Heart left ventricle (tissue), 16 donors: ENCODE measurements at regions not wholly inside any gene's neighbourhood (a gene's known extent, or its start where the extent isn't known, plus 50 kb on each side); places are given as distances from the start of the nearest gene placed in this dataset.
"Not testable (repeated sequence)": the region's sequence is repeated elsewhere in the genome, so short reads cannot be mapped to it uniquely, and the experiment has no call there.

Source experiments
- ATAC-seq, 4 donors: fragments of 200-7000 bp; cut with Tn5 transposase; one replicate each; pipeline ENCODE4 v1.9.1; 2020 to 2022; ENCODE audit warnings: moderate library complexity in 4 of 4, mild to moderate bottlenecking in 3 of 4, moderate number of reproducible peaks in 1 of 4
- DNase-seq, 5 donors: peaks; one replicate each; pipeline ENCODE4 v3.0.0-alpha.2; 2020
- H3K27ac ChIP-seq, 12 donors: fragments of 200-600 bp; sonication (generic) in 4 of 12; one replicate each; pipeline versions ENCODE4 v1.5.0 to v1.8.0; 2016 to 2022; ENCODE audit warnings: mild to moderate bottlenecking in 2 of 12
- H3K27me3 ChIP-seq, 9 donors: fragments of 200-600 bp; sonication (generic) in 2 of 9; one replicate each; pipeline versions ENCODE4 v1.5.1 to v1.8.0; 2016 to 2022; ENCODE audit warnings: mild to moderate bottlenecking in 3 of 9
- H3K36me3 ChIP-seq, 9 donors: fragments of 200-600 bp; sonication (generic) in 2 of 9; one replicate each; pipeline versions ENCODE4 v1.5.0 to v1.8.0; 2018 to 2022; ENCODE audit warnings: mild to moderate bottlenecking in 2 of 9
- H3K4me1 ChIP-seq, 12 donors: fragments of 200-600 bp; sonication (generic) in 4 of 12; one replicate each; pipeline versions ENCODE4 v1.5.0 to v1.8.0; 2016 to 2022; ENCODE audit warnings: mild to moderate bottlenecking in 3 of 12
- H3K4me3 ChIP-seq, 12 donors: fragments of 200-600 bp; sonication (generic) in 4 of 12; one replicate each; pipeline versions ENCODE4 v1.5.0 to v1.8.0; 2017 to 2022; ENCODE audit warnings: mild to moderate bottlenecking in 9 of 12, moderate library complexity in 4 of 12
- H3K9me3 ChIP-seq, 12 donors: fragments of 200-600 bp; sonication (generic) in 4 of 12; one replicate each; pipeline versions ENCODE4 v1.5.0 to v1.8.0; 2016 to 2022; ENCODE audit warnings: mild to moderate bottlenecking in 1 of 12
- CTCF ChIP-seq, 12 donors: fragments of 200-600 bp; sonication (generic) in 4 of 12; IDR thresholded peaks; one replicate each; pipeline versions ENCODE4 v1.5.0 to v1.8.0; 2018 to 2022; ENCODE audit warnings: antibody characterized with exemption in 12 of 12, mild to moderate bottlenecking in 5 of 12
- POLR2A ChIP-seq, 2 donors: fragments of 450-650 bp; IDR thresholded peaks; one replicate each; pipeline ENCODE4 v1.6.1; 2017; ENCODE audit warnings: antibody characterized with exemption in 2 of 2, mild to moderate bottlenecking in 2 of 2, moderate library complexity in 2 of 2
- WGBS, 4 donors: extraction: QIAGEN DNeasy Blood & Tissue Kit in 2 of 4; methylation state at CpG; one replicate each; pipeline versions ENCODE4 v1.1.5 to v1.1.7; 2013 to 2018; 5-methylcytosine and 5-hydroxymethylcytosine counted together
- intact Hi-C, 10 donors: fragments of 100-400 bp; cut with DNase I; formaldehyde crosslinking; loops; one replicate each; pipeline versions ENCODE4 v1.11.1 to v1.14.2; 2022
- donor health status: ischemic (EF 13 %, LVEDD 7.1; RV severe dilation, severe dysfunction).
- donor health status: healthy with polysubstance abuse.
- donor health status: DM: no; HTN: yes; CAD: no.
- donor health status: DM: no; HTN: no; CAD: no.
- donor health status: ischemic (EF 25% LVEDD 6.9; RV normal size, moderate dysfunction).
- donor health status: ischemic (EF 25% LVEDD 5.7; RV mildly dilated, moderate dysfunction).
- donor health status: healthy.
- donor health status: DM: yes; HTN: yes; CAD: no.
- donor health status: ischemic (EF 35%, LVEDD 5.7; RV mildly dilated, moderate dysfunction).
- donor health status: nonischemic (EF 11% LVEDD 7.7; RV severe dilation, severe dysfunction).
- donor health status: DM: yes; HTN: yes; CAD: no.
- donor health status: PGD.
- donor health status: ischemic (EF 29% LVEDD 5.4; RV normal size, mild dysfunction).
- donor health status: nonischemic (EF 23%, LVEDD 6.1; RV moderate dilation, normal function).

DNA sequence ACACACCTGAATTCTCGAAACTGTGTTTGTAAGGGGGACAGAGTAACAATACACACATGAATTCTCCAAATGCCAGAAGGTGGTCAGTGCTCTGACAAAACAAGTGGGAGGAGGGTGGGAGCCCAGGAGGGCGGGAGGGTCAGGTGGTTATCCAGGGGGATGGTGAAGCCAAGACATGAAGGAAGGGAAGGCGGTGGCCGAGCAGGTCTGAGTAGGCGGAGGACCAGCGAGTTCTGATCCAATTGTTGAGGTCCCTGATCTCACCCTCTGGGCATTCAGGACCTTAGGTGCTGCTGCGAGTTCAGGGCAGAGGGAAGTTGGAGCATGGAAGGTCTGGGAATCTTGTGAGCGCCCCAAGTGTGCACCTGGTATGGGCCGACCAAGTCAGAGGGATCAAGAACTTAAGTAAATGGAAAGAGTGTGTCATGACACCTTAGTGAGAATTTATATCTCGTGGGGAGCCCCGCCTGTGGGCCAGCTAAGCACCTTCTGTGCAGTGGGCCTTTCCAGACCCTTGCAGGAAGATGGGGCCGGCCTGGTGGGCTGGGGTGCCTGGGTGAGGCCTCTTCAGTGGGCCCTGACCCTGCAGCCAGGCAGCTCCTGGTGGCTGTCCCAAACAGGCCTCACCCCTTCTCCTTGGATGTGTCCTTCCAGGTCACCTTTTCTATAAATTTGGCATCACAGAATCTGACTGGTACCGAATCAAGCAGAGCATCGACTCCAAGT, 86.1 kb downstream of the NPIPB11 start:
- no peak for DNase-seq
- intact Hi-C loops, result no loop called here
- Histone ChIP-seq H3K4me1 (peaks cover 0 to 24% (median 15%) of the 10 kb centered on the region in 12 donors), H3K9me3 (no peaks in the 10 kb centered on the region), H3K27ac (peak overlapping the region in 3 of 12 donors; percentile 37 to 60 (median 52)), H3K27me3 (no peaks in the 10 kb centered on the region), H3K4me3 (no peak overlapping the region), H3K36me3 (peaks cover 0 to 3% (median 0%) of the 10 kb centered on the region in 9 donors)
- no peak for ATAC-seq
- WGBS, 4 donors, result 92 to 98% (median 97%) methylated on average over 14 of the region's 14 CpGs
- TF ChIP-seq POLR2A (IDR thresholded peaks at IDR 0.05) (no peak), CTCF (IDR thresholded peaks at IDR 0.05) (no peak)

DNA sequence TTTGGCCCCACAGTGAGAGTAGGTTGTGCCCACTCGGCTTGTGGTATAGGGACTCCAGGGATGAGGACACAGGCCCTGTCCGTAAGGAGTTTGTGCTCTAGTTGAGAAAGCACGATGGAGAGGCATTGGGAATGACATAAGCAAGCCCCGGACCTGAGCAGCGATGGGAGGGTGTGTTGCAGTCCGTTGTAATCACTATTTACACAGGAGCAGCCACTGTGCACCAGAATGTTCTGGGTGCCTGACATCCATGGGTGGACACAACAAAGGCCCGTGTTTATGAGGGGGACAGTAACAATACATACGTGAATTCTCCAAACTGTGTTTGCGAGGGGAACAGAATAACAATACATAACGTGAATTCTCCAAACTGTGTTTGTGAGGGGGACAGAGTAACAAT, 86.8 kb downstream of the NPIPB11 start:
- Histone ChIP-seq H3K4me3 (no peak overlapping the region), H3K9me3 (no peaks in the 10 kb centered on the region), H3K4me1 (peaks cover 0 to 28% (median 15%) of the 10 kb centered on the region in 12 donors), H3K27ac (no peak overlapping the region), H3K27me3 (no peaks in the 10 kb centered on the region), H3K36me3 (peaks cover 0 to 3% (median 0%) of the 10 kb centered on the region in 9 donors)
- ATAC-seq (no peak), DNase-seq (no peak)
- 85 to 93% (median 89%) methylated on average over 10 of the region's 10 CpGs for WGBS, 4 donors
- intact Hi-C loops, result no loop called here
- no peak for TF ChIP-seq CTCF (IDR thresholded peaks at IDR 0.05)
- TF ChIP-seq POLR2A (IDR thresholded peaks at IDR 0.05), result no peak

DNA sequence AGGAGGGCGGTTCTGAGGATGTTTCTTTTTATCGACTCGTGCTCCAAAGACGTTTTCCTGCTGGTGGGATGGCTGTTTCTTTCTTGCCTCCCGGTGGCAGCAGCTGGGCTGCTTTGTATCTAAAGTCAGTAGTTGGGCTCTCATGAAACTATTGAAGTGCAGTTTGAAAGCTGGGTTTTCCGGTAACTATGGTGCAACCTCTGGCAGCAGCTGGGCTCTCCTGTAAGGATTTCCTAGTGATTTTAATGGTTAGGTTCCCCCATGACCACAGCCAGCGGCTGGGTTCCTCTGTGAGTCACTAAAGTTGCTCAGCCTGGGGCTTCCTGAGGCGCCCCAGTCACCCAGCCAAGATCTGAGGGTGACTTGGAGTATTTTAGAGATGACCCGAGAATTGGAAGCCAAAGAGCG, 87.9 kb downstream of the NPIPB11 start:
- 45 to 56% (median 53%) methylated on average over 9 to 10 of the region's 10 CpGs for WGBS, 4 donors
- ATAC-seq (peak in 3 of 4 donors; percentile 53 to 87 (median 68)), DNase-seq (peak in 2 of 5 donors; percentile 65 to 69)
- intact Hi-C loops, H3K9me3 ChIP-seq, H3K27me3 ChIP-seq, H3K36me3 ChIP-seq, H3K4me3 ChIP-seq: not testable (repeated sequence)
- H3K27ac ChIP-seq, result peak overlapping the region in 4 of 12 donors; percentile 40 to 44 (median 42)
- H3K4me1 ChIP-seq, result peaks cover 0 to 31% (median 15%) of the 10 kb centered on the region in 12 donors

DNA sequence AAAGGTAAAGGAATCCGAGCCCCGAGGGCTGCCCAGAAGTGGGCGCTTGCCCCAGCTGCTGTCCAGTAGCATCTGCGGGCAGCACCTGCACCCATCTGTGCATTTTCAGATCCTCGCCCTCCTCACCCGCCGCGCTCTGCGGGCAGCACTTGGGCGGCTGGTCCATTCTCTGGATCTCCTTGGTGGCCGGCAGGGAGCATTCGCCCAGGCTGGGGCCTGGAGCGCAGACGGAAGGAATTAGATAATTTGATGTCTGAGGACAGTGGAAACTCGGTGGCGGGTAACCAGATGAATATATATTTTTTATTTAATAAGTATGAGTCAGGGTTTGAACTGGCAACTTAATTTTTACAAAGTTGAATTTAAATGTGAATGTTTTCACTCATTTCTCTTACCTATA, 88.5 kb downstream of the NPIPB11 start:
- Histone ChIP-seq H3K27ac (peak overlapping the region in 3 of 12 donors; percentile 40 to 44 (median 41)), H3K36me3 (peaks cover 0 to 3% (median 0%) of the 10 kb centered on the region in 9 donors), H3K9me3 (no peaks in the 10 kb centered on the region), H3K4me3 (no peak overlapping the region), H3K4me1 (peaks cover 0 to 31% (median 15%) of the 10 kb centered on the region in 12 donors), H3K27me3 (no peaks in the 10 kb centered on the region)
- 71 to 95% (median 88%) methylated on average over 16 of the region's 16 CpGs for WGBS, 4 donors
- intact Hi-C loops, result no loop called here
- no peak for TF ChIP-seq POLR2A (IDR thresholded peaks at IDR 0.05)
- peak in 2 of 12 donors; percentile 2 to 40 for TF ChIP-seq CTCF (IDR thresholded peaks at IDR 0.05)
- ATAC-seq (no peak), DNase-seq (no peak)
